Ascending aorta (tissue), 2 donors: ENCODE measurements at regions not wholly inside any gene's neighbourhood (a gene's known extent, or its start where the extent isn't known, plus 50 kb on each side); places are given as distances from the start of the nearest gene placed in this dataset.

Experiments
- DNase-seq, 2 donors: peaks; one replicate each; pipeline ENCODE4 v3.0.0-alpha.2; 2019; ENCODE audit warnings: low spot score in 2 of 2
- H3K27ac ChIP-seq, 2 donors: fragments of 200-600 bp; sonication (generic); one replicate each; pipeline ENCODE4 v1.5.1; 2016 to 2017; ENCODE audit warnings: mild to moderate bottlenecking in 1 of 2
- H3K27me3 ChIP-seq: fragments of 200-600 bp; sonication (generic); one replicate; pipeline ENCODE4 v1.5.1; 2017
- H3K36me3 ChIP-seq, 2 donors: fragments of 200-600 bp; sonication (generic); one replicate each; pipeline ENCODE4 v1.5.1; 2016
- H3K4me1 ChIP-seq, 2 donors: fragments of 200-600 bp; sonication (generic); one replicate each; pipeline ENCODE4 v1.5.1; 2016 to 2017; ENCODE audit warnings: mild to moderate bottlenecking in 1 of 2
- H3K4me3 ChIP-seq, 2 donors: fragments of 200-600 bp; sonication (generic); one replicate each; pipeline ENCODE4 v1.5.1; 2016 to 2017; ENCODE audit warnings: mild to moderate bottlenecking in 1 of 2
- H3K9me3 ChIP-seq, 2 donors: fragments of 200-600 bp; sonication (generic); one replicate each; pipeline ENCODE4 v1.5.1; 2016
- CTCF ChIP-seq, 3 experiments: fragments of 200-600 bp in 2 of 3; fragments of 450-650 bp in 1 of 3; sonication (generic) in 2 of 3; IDR thresholded peaks; one replicate each; pipeline ENCODE4 v1.5.1; 2016 to 2019; ENCODE audit warnings: antibody characterized with exemption in 3 of 3, mild to moderate bottlenecking in 1 of 3, moderate library complexity in 1 of 3
- intact Hi-C: fragments of 100-400 bp; cut with DNase I; formaldehyde crosslinking; loops from one replicate; pipeline ENCODE4 v1.15.1; 2023

GRCh38 chr15:81954158-81954783, 91.5 kb downstream of the MEX3B start:
- Histone ChIP-seq H3K36me3 (no peaks in the 10 kb centered on the region), H3K27ac (no peak overlapping the region), H3K27me3 (no peaks in the 10 kb centered on the region), H3K4me3 (no peak overlapping the region), H3K4me1 (no peaks in the 10 kb centered on the region), H3K9me3 (no peaks in the 10 kb centered on the region)
- no peak for DNase-seq
- TF ChIP-seq CTCF (IDR thresholded peaks at IDR 0.05): no peak
- intact Hi-C loops: no loop called here

GRCh38 chr15:81950841-81951414, 94.9 kb downstream of the MEX3B start:
- no peak for DNase-seq
- H3K9me3 ChIP-seq: no peaks in the 10 kb centered on the region
- H3K36me3 ChIP-seq: no peaks in the 10 kb centered on the region
- H3K27ac ChIP-seq: no peak overlapping the region
- no peaks in the 10 kb centered on the region for H3K27me3 ChIP-seq
- no peak for TF ChIP-seq CTCF (IDR thresholded peaks at IDR 0.05)
- H3K4me1 ChIP-seq: peaks cover 0 to 4% of the 10 kb centered on the region in 2 donors
- intact Hi-C loops: no loop called here
- H3K4me3 ChIP-seq: no peak overlapping the region

GRCh38 chr15:81948751-81949150, 97.1 kb downstream of the MEX3B start:
- Histone ChIP-seq H3K27me3 (no peaks in the 10 kb centered on the region), H3K9me3 (no peaks in the 10 kb centered on the region), H3K4me3 (no peak overlapping the region), H3K36me3 (no peaks in the 10 kb centered on the region), H3K27ac (no peak overlapping the region), H3K4me1 (peaks cover 0 to 4% of the 10 kb centered on the region in 2 donors)
- TF ChIP-seq CTCF (IDR thresholded peaks at IDR 0.05): no peak
- intact Hi-C loops: no loop called here
- no peak for DNase-seq

GRCh38 chr15:81948222-81948621, 97.6 kb downstream of the MEX3B start:
- TF ChIP-seq CTCF (IDR thresholded peaks at IDR 0.05): no peak
- peaks cover 0 to 4% of the 10 kb centered on the region in 2 donors for H3K4me1 ChIP-seq

GRCh38 chr15:81947548-81947947, 98.3 kb downstream of the MEX3B start:
- peaks cover 0 to 4% of the 10 kb centered on the region in 2 donors for H3K4me1 ChIP-seq
- DNase-seq: no peak
- intact Hi-C loops: no loop called here

More at GRCh38 chr15:81948222-81948621, 97.6 kb downstream of the MEX3B start:
- no peak overlapping the region for H3K4me3 ChIP-seq
- intact Hi-C loops: no loop called here
- H3K27me3 ChIP-seq: no peaks in the 10 kb centered on the region
- H3K36me3 ChIP-seq: no peaks in the 10 kb centered on the region
- no peak for DNase-seq
- no peak overlapping the region for H3K27ac ChIP-seq
- H3K9me3 ChIP-seq: no peaks in the 10 kb centered on the region

More at GRCh38 chr15:81947548-81947947, 98.3 kb downstream of the MEX3B start:
- H3K9me3 ChIP-seq: no peaks in the 10 kb centered on the region
- H3K4me3 ChIP-seq: no peak overlapping the region
- no peaks in the 10 kb centered on the region for H3K36me3 ChIP-seq
- H3K27me3 ChIP-seq: no peaks in the 10 kb centered on the region
- no peak for TF ChIP-seq CTCF (IDR thresholded peaks at IDR 0.05)
- no peak overlapping the region for H3K27ac ChIP-seq
